ENCODE measurements at regions not wholly inside any gene's neighbourhood (a gene's known extent, or its start where the extent isn't known, plus 50 kb on each side); places are given as distances from the start of the nearest gene placed in this dataset.

DNA sequence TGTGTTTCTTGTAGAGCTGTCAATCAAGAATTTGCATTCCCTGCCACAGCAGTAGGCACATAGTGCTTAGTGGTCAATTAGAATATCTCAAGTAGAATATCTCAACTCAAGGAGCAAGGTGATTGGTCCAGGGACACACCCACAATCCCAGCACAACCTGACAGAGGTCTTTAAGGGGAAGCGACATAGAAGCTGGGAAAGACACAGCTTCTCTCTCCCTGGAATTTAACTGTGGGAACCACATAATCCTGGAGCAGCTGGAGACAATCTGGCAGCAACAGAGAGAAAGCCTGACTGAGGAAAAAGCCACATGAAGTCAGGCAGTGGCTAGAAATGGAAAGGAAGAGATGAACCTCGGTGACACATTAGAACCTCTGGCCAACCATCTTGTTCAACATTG lies 85.7 kb upstream of the LMO3 start:
- TF ChIP-seq POLR2AphosphoS5 (IDR thresholded peaks at IDR 0.05) (no peak), EZH2 (IDR thresholded peaks at IDR 0.05; ENCODE audit: borderline replicate concordance, insufficient read depth, low read length, poor library complexity, severe bottlenecking) (no peak)
- TF ChIP-seq, protein P1, sequence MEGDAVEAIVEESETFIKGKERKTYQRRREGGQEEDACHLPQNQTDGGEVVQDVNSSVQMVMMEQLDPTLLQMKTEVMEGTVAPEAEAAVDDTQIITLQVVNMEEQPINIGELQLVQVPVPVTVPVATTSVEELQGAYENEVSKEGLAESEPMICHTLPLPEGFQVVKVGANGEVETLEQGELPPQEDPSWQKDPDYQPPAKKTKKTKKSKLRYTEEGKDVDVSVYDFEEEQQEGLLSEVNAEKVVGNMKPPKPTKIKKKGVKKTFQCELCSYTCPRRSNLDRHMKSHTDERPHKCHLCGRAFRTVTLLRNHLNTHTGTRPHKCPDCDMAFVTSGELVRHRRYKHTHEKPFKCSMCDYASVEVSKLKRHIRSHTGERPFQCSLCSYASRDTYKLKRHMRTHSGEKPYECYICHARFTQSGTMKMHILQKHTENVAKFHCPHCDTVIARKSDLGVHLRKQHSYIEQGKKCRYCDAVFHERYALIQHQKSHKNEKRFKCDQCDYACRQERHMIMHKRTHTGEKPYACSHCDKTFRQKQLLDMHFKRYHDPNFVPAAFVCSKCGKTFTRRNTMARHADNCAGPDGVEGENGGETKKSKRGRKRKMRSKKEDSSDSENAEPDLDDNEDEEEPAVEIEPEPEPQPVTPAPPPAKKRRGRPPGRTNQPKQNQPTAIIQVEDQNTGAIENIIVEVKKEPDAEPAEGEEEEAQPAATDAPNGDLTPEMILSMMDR (IDR thresholded peaks at IDR 0.05; ENCODE audit: poor library complexity, severe bottlenecking) = no peak

Data from neural cell (in vitro differentiated cells).